Superior temporal gyrus (tissue), 1 donor: ENCODE measurements at regions not wholly inside any gene's neighbourhood (a gene's known extent, or its start where the extent isn't known, plus 50 kb on each side); places are given as distances from the start of the nearest gene placed in this dataset.
"Not testable (repeated sequence)": the region's sequence is repeated elsewhere in the genome, so short reads cannot be mapped to it uniquely, and the experiment has no call there.

Source experiments
- DNase-seq: peaks from one replicate; pipeline ENCODE4 v3.0.0-alpha.2; 2016; ENCODE audit errors: extremely low spot score

GRCh38 chr6:131336596-131336995, 201.3 kb downstream of the AKAP7 start:
- DNase-seq = no peak

- DNase-seq = not testable (repeated sequence)
Measured at GRCh38 chr6:131346896-131347295, 211.6 kb downstream of the AKAP7 start.

- no peak for DNase-seq
Measured at GRCh38 chr6:131348572-131348971, 213.3 kb downstream of the AKAP7 start.

GRCh38 chr6:131349199-131349598, 213.9 kb downstream of the AKAP7 start:
- DNase-seq = no peak

GRCh38 chr6:131353106-131353505, 217.8 kb downstream of the AKAP7 start:
- DNase-seq = no peak

- DNase-seq = no peak
Measured at GRCh38 chr6:131353876-131354275, 218.6 kb downstream of the AKAP7 start.

GRCh38 chr6:131354356-131354755, 218.7 kb upstream of the ARG1 start:
- no peak for DNase-seq

GRCh38 chr6:131356161-131356560, 216.9 kb upstream of the ARG1 start:
- DNase-seq = no peak

GRCh38 chr6:131357501-131357900, 215.5 kb upstream of the ARG1 start:
- no peak for DNase-seq

- no peak for DNase-seq
Measured at GRCh38 chr6:131362070-131362469, 211.0 kb upstream of the ARG1 start.

- no peak for DNase-seq
Measured at GRCh38 chr6:131362696-131363095, 210.3 kb upstream of the ARG1 start.

- DNase-seq = no peak
Measured at GRCh38 chr6:131363947-131364834, 208.8 kb upstream of the ARG1 start.

- no peak for DNase-seq
Measured at GRCh38 chr6:131366223-131366622, 206.8 kb upstream of the ARG1 start.

GRCh38 chr6:131367206-131367873, 205.7 kb upstream of the ARG1 start:
- no peak for DNase-seq

- peak; percentile 72 for DNase-seq
Measured at GRCh38 chr6:131368198-131368911, 204.7 kb upstream of the ARG1 start.

- DNase-seq = no peak
Measured at GRCh38 chr6:131372535-131372934, 200.5 kb upstream of the ARG1 start.

- no peak for DNase-seq
Measured at GRCh38 chr6:131377112-131377705, 195.8 kb upstream of the ARG1 start.

- DNase-seq = no peak
Measured at GRCh38 chr6:131378874-131379273, 194.2 kb upstream of the ARG1 start.

- DNase-seq = no peak
Measured at GRCh38 chr6:131379948-131380347, 193.1 kb upstream of the ARG1 start.

- no peak for DNase-seq
Measured at GRCh38 chr6:131381052-131381708, 191.8 kb upstream of the ARG1 start.

- peak; percentile 36 for DNase-seq
Measured at GRCh38 chr6:131381709-131382093, 191.3 kb upstream of the ARG1 start.

- no peak for DNase-seq
Measured at GRCh38 chr6:131382631-131383030, 190.4 kb upstream of the ARG1 start.
